ENCODE measurements at regions not wholly inside any gene's neighbourhood (a gene's known extent, or its start where the extent isn't known, plus 50 kb on each side); places are given as distances from the start of the nearest gene placed in this dataset.

DNA sequence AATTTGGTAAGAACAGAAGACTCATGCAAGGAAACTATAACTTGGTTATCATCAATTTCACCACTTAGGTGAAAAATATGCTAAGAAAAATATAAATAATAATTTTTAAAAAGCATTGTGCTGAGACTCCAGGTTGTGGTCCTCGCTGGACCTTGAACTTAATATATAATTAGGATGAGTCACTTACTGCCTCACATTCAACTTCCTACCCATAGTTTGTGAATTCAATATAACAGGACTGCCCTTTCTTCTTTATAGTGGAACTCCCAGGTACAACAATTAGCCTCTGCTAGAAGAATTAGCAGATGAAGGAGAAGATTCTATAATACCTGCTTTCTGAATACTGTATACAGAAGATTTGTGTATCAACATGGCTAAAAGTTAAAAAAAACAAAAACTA is 149.1 kb upstream of the SPRED1 start:
- TF ChIP-seq, protein P1, sequence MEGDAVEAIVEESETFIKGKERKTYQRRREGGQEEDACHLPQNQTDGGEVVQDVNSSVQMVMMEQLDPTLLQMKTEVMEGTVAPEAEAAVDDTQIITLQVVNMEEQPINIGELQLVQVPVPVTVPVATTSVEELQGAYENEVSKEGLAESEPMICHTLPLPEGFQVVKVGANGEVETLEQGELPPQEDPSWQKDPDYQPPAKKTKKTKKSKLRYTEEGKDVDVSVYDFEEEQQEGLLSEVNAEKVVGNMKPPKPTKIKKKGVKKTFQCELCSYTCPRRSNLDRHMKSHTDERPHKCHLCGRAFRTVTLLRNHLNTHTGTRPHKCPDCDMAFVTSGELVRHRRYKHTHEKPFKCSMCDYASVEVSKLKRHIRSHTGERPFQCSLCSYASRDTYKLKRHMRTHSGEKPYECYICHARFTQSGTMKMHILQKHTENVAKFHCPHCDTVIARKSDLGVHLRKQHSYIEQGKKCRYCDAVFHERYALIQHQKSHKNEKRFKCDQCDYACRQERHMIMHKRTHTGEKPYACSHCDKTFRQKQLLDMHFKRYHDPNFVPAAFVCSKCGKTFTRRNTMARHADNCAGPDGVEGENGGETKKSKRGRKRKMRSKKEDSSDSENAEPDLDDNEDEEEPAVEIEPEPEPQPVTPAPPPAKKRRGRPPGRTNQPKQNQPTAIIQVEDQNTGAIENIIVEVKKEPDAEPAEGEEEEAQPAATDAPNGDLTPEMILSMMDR (IDR thresholded peaks at IDR 0.05): no peak
- TF ChIP-seq POLR2A (IDR thresholded peaks at IDR 0.05): no peak
